Keratinocyte (primary cell): ENCODE measurements at regions not wholly inside any gene's neighbourhood (a gene's known extent, or its start where the extent isn't known, plus 50 kb on each side); places are given as distances from the start of the nearest gene placed in this dataset.

Experiments used
- CTCF ChIP-seq, 3 experiments: IDR thresholded peaks in 1 of 3; conservative IDR thresholded peaks in 1 of 3; optimal IDR thresholded peaks in 1 of 3; 2 replicates in 2 of 3; 3 replicates in 1 of 3; pipeline versions ENCODE3 to v1.5.1; 2011; ENCODE audit warnings: low read length in 3 of 3, mild to moderate bottlenecking in 3 of 3, moderate library complexity in 2 of 3, control low read depth in 1 of 3, inconsistent platforms in 1 of 3; ENCODE audit not compliant: insufficient read depth in 2 of 3; ENCODE audit errors: extremely low read depth in 1 of 3
- EZH2 ChIP-seq: IDR thresholded peaks from one replicate; pipeline ENCODE4 v1.6.1; 2012; ENCODE audit warnings: inconsistent platforms, mild to moderate bottlenecking, low read length, moderate library complexity

- TF ChIP-seq CTCF (optimal IDR thresholded peaks at IDR 0.05 in 1 of 3, IDR thresholded peaks at IDR 0.05 in 1 of 3, conservative IDR thresholded peaks at IDR 0.05 in 1 of 3; ENCODE audit: extremely low read depth in 1 of 3, insufficient read depth in 2 of 3, low read length in 3 of 3) (no peak), EZH2 (no peak)
These were observed 73.0 kb upstream of the ADPGK start for GRCh38 chr15:72856549-72857040.
